A673 (cell line): ENCODE measurements at regions not wholly inside any gene's neighbourhood (a gene's known extent, or its start where the extent isn't known, plus 50 kb on each side); places are given as distances from the start of the nearest gene placed in this dataset.

Experiments
- CTCF ChIP-seq: fragments of 300-800, 200-600 bp; sonication (generic); conservative IDR thresholded peaks from 2 replicates; pipeline ENCODE4 v1.5.1; 2017; ENCODE audit warnings: low read depth, mild to moderate bottlenecking, antibody characterized with exemption, low read length, moderate library complexity, mixed read lengths
- EZH2 ChIP-seq: fragments of 200-600 bp; sonication (generic); IDR thresholded peaks from 2 replicates; pipeline ENCODE4 v1.6.1; 2017; ENCODE audit warnings: borderline replicate concordance, low read depth, mild to moderate bottlenecking, mixed read lengths, antibody characterized with exemption, low read length; ENCODE audit not compliant: poor library complexity, severe bottlenecking

- TF ChIP-seq CTCF, result no peak
- TF ChIP-seq EZH2, result no peak
Measured at GRCh38 chr5:2254406-2254805, 371.7 kb upstream of the IRX4 start.
